HG03060 (cell line): ENCODE measurements at regions not wholly inside any gene's neighbourhood (a gene's known extent, or its start where the extent isn't known, plus 50 kb on each side); places are given as distances from the start of the nearest gene placed in this dataset.
"Not testable (repeated sequence)": the region's sequence is repeated elsewhere in the genome, so short reads cannot be mapped to it uniquely, and the experiment has no call there.

Experiments
- ATAC-seq: cut with Tn5 transposase; IDR thresholded peaks from one replicate; pipeline ENCODE4 v1.9.1; 2021; ENCODE audit warnings: low read depth, moderate number of reproducible peaks; ENCODE audit not compliant: unreplicated experiment

DNA sequence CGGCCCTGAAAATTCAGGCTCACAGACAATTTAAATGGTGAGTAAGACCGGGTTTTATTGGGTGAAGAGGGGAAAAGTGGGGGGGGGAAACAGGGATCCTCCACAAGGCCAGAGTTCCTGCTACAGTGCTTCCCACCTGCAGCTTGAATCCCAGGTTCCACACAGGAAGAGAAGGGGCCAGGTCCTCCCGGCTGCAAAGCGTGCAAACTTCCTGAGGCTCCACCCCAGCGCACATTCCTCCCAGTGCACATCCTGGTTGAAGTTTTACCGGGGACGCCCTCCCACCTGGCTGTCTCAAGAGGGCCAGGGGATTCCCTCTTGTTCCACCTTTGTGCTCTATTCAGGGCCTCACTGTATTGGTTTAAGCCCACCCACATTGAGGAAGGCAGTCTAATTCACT lies 347.7 kb upstream of the REG3G start:
- ATAC-seq, result no peak

DNA sequence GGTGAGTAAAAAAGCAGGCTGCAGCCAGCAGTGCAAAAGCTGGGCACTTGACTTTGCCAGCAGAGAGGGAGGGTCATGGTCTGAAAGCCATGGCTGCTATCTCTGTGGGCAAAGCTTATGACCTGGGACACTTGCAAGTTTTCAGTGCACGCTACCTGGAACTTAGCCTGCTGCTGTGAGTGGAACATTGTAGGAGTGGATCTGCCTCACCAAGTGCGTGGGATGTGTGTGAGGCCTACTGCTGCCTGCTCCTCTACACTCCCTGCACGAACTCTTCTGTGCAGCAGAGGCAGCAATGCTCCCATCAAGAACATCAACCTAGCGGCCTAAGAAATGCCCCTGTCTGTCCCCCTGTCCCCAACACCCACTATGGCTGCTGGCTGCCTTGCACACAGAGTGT lies 344.1 kb upstream of the REG3G start:
- no peak for ATAC-seq

DNA sequence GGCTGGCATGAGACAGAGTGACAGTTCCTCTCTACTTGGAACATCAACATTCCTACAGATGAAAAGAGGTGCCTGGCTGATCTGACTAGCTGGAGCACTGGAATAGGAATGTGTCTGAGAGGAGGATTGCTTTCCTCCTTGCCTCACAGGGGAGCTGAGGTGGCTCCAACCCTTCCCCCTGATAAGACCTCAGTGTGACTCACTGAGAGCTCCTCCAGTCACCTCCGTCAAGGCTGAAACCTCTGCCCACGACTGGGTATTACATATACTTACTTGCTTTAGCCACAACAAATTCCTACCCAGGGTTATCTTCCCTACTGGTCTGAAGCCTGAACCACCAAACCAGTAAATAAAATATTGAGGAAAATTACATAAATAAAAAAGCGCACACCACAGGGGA lies 342.7 kb upstream of the REG3G start:
- no peak for ATAC-seq

DNA sequence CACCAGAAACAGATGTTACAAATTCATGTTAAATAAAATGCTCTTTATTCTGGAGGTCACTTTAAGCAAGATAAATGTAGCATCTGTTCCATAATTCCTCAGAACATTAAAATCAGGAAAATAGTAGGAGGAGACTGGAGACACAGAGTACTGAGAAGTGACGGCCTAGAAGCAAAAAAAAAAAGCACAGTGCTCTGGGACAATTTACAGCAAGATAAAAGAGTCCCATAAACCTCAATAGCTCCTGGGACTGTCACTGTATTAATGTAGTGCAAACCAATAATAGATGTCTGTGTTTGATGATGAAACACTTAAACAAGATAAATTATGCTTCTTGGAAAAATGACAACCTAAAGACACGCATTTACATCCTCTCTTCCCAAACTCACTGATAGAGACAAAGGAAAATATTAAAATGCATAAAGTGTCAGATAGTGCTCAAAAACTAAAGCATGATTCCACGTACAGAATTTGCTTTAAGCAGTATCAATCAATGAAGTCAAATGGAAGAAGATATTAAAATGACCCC lies 338.8 kb upstream of the REG3G start:
- ATAC-seq, result no peak

DNA sequence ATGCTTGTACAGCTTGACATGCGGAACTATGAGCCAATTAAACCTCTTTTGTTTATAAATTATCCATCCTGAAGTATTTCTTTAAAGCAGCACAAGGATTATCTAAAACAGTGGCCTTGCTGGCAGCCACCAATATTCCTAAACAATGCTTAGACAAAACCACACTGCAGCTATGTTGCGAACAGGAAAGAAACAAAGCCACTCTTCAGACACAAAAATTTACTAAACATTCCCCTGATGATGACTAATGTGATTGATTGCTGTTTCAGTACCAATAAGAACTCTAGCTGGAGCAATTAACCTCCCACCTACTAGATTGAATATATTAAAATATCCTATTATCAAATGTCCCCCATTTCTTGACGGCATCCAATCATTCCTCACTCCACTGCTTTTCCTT lies 325.8 kb upstream of the REG3G start:
- ATAC-seq, result no peak

DNA sequence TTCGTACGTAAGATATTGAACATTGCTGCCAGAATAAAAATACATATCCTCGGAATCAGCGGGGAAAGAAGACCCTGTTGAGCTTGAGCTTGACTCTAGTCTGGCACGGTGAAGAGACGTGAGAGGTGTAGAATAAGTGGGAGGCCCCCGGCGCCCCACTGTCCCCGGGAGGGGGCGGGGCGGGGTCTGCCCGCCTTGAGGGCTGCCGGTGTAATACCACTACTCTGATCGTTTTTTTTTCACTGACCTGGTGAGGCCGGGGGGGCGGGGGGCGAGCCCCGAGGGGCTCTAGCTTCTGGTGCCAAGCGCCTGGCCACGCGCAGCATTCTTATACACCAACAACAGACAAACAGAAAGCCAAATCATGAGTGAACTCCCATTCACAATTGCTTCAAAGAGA lies 324.0 kb upstream of the REG3G start:
- no peak for ATAC-seq

DNA sequence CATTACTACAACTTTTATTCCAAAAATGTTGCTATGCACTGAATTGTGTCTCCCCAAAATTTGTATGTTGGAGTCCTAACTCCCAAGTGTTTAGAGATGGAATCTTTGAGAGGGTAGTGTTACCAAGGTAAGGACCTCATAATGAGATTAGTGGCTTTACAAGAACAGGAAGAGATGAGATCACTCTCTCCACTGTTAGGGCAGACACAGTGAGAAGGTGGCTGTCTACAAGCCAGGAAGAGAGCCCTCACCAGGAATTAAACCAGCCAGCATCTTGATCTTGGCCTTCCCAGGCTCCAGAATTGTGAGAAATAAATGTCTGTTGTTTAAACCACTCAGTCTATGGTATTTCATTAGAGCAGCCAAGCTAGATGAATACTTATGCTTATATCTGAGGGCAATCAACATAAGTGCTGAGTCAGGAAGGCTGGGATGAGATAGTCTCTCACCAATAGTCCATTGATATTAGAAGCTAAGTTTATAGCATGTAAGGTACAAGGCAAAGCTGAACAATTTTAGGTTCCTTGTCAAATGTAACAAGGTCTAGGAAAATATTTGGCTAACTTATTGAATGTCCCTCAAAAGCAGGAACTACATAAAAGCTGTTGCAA lies 317.6 kb upstream of the REG3G start:
- ATAC-seq, result no peak

DNA sequence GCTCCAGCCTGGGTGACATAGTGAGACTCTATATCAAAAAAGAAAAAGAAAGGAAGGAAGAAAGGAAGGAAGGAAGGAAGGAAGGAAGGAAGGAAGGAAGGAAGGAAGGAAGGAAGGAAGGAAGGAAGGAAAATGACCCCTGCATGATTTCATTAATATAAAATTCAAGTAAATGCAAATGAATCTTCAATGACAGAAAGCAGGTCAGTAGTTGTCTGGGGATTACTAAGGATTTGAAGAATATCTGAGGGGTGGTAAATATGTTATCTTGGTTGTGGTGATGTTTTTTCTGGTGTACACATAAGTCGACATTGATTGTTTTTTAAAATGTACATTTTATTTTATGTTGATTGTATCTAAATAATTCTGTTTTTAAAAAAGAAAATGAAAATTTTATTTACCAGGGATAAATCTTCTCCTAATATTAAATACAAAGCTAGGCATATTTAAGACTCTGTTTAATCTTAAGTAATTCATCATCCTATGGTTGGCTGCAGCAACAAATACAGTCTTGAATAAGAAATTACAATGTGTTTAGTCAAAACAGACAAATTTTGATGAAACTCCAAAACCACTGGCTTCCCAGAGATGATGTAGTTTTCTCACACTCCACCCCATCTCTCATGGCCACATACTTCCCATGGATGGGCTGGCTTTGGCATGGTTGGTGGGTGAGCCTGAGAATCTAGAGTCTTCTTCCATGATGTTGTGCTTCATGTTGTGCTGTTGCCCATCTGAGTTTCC lies 314.7 kb upstream of the REG3G start:
- ATAC-seq, result no peak

DNA sequence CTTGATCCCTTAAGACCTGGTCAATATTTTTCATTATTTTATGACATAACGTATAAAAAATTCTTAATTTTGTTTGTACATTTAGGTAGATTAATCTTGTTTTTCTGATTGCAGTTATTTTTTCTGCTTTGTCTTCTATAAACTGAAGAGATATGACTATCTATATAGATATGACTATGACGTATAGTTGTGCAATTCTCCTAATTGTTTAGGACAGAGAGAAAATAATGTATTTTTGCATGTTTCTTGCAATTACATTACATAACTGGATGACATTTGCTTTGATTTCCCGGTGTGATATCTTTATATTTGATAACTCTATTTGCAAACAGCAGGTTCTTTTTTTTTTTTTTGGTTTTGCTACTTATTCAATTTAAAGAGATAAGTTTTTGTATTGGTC lies 310.2 kb upstream of the REG3G start:
- ATAC-seq, result no peak

DNA sequence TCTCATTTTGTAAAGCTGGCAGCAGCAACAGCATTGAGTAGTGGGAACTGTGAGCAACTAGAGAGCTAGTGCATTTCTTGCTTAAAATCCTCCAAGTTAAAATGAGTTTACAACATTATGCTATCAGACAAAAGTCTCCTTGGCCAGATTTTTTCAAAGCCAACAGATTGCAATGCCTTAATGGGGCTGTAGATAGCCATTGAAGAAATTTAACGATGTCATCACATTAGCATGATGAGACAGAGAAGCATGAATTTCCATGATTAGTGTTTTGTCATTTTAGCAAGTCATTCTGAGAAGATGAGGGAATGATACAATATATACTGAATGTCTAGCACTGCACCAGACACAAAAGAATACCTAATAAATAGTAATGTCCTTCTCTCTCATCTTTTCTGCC lies 307.5 kb upstream of the REG3G start:
- no peak for ATAC-seq

DNA sequence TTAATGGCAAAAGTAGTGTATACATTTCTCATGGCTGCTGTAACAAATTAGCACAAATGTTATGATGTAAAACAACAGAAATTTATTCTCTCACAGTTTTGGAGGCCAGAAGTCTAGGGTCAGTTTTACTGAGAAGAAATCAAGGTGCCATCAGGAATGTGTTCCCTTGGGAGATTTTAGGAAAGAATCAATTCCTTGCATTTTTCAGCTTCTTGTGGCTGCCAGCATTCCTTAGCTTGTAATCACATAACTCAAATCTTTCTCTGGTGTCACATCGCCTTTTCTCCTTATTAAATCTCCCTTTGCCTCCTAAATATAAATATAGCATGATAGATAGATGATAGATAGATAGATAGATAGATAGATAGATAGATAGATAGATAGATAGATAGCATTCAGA lies 307.0 kb upstream of the REG3G start:
- ATAC-seq, result no peak

DNA sequence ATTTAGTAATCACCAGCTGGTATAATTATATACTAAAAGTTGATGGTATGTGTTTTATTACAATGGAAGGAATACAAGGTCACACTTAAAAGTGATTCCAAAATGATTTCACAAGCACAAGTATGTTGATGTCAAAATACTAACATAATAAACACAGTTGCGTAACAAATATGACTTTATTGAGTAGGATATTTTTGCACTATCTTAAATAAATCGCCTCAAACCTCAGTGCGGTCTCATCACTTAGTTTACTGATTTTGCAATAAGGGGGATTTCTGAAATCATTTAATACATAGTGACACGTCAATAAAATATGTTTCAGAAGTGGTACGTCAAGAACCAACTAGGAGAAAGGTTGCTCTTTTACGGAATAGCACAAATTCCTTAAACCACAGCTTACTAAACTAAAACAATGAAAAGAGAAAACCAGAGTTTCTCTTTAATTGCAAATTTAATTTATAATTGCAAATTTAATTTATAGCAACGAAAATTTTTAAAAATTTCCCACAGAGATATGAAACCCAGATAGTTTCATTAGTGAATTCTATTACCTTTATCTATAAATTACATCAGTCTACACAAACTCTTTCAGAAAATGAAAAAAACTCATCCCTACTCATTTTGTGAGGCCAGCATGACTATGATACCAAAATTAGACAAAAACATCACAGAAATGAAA lies 304.0 kb upstream of the REG3G start:
- ATAC-seq, result no peak

DNA sequence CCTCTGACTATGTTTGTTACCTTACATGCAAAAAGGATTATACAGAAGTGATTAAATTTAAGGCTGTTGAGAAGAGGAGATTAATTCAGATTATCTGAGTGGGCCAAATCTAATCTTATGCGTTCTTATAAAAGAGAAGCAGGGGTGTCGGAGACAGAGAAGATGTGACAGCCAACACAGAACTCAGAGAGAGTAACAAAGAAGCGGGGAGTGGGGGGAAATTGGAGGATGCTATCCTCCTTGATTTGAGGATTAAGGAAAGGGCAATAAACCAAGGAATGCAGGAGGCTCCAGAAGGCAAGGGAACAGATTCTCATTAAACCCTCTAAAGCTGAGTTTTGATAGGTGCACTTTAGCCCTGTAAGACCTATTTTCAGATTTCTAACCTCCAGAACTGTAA lies 291.3 kb upstream of the REG3G start:
- ATAC-seq, result no peak

DNA sequence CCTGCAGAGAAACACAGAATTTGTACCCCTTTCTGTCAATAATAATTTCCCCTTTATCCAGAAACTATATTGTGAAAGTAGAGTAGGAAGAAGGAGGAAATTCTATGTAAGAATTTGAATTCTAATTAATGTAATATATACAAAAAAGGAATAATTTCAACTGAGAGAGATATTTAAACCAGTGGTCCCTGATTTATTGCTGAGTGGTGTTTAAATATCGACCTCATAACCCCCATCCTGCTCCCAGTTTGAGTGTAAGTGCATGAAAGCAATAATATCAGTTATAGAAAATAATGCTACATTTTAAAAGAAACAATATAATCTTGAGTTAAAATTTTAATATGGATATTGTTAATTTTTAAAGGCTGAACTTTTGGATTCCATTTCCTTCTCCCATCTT lies 286.2 kb upstream of the REG3G start:
- no peak for ATAC-seq

DNA sequence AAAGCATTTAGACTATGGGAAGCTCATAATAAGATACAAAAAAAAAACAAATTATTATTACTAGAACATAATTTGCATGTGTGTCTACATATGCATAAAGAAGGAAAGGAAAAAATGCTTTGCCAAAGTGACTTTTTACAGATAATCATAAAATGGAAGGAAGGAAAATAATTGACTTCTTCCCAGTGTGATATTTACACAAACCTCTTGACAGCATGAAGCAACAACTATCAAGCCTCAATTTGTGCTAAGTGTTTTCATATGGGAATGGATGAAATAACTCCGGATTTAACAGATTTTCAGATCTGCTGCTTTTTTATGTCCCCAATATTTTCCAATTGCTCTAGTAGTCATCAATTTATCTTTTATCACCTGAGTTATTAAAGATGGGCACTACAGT lies 275.9 kb upstream of the REG3G start:
- ATAC-seq, result no peak

DNA sequence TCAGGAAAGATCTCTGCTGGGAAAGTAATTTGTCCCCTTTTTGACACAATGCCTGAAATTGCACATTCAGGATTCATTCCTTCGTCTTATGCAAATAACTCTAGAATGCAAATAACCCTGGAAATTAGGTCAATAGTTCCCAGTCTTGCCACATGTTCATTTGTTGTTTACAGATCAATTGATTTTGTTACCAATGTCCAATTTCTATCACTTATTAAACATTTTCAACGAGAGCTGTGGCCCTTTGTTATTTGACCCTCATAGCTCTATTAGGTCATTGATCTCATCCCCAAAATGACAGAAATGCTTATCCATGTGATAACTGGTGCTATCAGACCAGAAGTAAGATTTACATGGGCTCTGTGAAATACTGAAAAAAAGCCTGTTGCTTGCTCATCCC lies 275.3 kb upstream of the REG3G start:
- ATAC-seq, result no peak

DNA sequence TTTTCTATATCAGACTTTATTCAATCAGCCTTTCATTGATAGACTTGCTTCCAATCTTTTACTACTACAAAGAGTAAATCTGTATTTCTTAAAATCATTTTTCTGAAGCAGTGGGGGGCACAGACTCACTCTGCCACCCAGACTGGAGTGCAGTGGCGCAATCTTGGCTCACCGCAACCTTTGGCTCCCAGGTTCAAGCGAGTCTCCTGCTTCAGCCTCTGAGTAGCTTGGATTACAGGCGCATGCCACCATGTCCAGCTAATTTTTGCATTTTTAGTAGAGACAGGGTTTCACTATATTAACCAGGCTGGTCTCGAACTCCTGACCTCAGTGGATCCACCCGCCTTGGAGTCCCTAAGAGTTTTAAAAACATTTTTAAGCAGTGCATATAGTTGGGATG lies 270.6 kb upstream of the REG3G start:
- no peak for ATAC-seq

DNA sequence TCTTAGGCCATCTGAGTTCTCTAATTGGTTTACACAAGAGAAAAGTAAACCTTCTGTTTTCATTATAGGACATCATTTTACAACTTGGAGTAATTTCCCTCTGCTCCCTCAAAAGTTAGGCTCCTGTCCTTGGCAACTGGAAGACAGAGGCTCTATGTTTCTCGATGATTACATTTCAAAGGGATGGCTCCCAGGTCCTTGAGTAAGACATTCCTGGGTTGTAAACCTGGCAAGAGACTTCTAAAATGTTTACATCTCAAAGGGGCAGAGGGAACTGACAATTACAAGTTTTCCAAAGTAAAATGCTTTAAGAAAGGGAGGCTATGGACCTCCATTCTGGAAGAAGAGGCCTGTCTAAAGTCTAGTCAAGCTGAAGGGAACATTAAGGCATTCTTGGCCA lies 268.3 kb upstream of the REG3G start:
- no peak for ATAC-seq

DNA sequence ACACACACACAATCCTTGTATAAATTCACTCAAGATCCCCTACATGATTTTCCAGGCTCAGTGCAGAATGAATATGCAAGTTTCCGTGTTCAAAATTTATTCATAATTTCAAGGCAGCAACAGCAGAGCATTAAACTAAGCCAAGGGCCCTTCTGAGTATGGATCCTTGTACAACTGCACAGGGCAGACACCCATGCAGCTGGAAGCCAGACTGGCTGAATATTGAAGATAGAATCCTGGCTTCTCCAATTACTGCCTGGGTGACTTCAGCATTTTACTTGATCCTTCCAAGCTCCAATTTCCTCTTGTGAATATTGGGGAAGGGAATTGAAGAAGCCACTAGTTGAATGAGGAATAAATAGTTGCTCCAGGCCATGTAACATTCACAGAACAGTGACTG lies 267.9 kb upstream of the REG3G start:
- no peak for ATAC-seq

DNA sequence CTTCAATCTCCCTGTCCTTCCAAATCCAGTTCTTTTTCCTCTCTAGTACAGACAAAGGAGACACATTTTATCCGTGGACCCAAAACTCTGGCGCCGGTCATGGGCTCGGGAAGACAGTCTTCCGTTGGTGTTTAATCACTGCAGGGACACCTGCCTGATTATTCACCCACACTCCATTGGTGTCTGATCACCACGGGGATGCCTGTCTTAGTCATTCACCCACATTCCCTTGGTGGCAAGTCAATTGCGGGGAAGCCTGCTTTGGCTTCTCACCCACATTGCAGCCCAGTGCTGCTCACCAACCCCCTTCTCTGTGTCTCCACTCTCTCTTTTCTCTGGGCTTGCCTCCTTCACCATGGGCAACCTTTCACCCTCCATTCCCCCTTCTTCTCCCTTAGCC lies 266.7 kb upstream of the REG3G start:
- not testable (repeated sequence) for ATAC-seq

DNA sequence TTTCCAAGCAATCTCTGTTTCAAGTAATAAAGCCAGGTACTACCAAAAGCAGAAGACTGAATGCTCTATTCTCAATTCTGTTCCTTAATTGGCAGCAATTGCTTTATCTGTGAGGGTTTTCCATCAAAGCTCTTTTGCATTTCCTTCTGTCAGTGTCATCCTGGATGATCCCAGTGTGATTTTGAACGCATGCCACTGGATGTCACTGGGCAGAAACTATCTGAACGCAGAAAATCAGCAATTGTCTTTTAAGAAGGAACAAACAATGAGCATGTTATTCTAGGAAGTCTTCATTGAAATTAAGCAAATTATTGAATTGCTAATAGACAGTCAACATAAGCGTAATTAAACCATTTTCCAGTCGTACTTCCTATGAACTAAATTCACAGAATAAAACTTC lies 259.0 kb upstream of the REG3G start:
- ATAC-seq, result no peak

DNA sequence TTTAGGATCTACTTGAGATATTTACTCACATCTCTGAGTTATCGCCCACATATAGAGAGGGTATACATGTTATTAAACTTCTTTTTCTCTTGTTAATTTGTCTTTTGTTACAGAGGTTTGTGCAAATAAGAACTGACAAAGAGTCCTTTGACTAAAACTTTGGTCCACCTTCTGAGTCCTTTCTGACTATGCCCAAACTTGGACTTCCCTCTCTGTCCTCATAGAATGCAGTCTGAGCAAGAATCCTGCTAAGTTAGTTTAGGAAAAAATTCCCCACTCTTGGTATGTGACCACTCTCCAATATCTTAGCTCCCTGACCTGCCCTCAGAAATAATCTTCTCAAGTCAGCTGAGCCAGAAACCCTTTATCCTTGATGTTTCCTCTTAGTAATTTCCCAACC lies 257.5 kb upstream of the REG3G start:
- ATAC-seq, result no peak
